ENCODE measurements at regions not wholly inside any gene's neighbourhood (a gene's known extent, or its start where the extent isn't known, plus 50 kb on each side); places are given as distances from the start of the nearest gene placed in this dataset.

DNA sequence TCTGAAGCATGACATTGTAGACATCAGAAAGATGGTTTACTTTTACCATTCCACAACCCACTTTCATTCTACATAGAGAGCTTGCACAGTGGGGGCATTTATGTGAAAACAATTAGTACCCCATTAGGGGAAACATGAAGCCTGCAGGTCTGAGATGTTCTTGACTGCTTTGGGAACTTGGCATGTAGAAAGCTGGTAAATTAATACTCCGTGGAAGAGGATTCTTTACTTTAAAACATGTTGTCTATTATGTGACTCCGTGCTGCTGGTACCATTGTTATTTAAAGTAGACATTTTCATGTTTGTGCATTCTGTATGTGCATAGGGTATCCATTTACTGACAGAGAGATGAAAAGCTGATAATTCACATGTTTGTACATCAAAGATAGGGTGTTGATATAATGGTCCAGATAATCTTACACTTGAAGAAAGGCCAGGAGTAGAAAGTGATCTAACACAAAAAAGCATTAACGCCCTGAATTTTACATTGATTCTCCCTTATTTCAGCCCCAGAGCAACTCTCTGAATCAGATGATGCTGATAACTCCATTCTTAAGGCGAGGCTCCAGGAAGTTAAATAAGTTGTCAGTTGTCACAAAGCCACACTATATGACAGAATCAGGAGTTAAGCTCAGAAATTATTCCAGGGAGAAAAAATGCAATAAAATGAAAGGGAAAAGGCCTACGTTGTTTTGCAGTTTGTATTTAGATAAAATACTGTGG is 50.1 kb upstream of the CD180 start:
- Histone ChIP-seq H3K23ac (ENCODE audit: insufficient read length, low read depth, low read length) (no peak overlapping the region), H2BK15ac (ENCODE audit: low read depth, low read length) (no peak overlapping the region), H2AK5ac (ENCODE audit: insufficient read length, low read length) (no peak overlapping the region), H3K27me3 (ENCODE audit: insufficient read depth, low read length) (no peaks in the 10 kb centered on the region), H3K9ac (ENCODE audit: extremely low read depth, insufficient read length, low read length) (no peak overlapping the region), H3K4me1 (ENCODE audit: insufficient read depth, low read length) (no peaks in the 10 kb centered on the region), H4K91ac (ENCODE audit: insufficient read length, low read depth, low read length) (no peak overlapping the region), H4K20me1 (ENCODE audit: control insufficient read depth, insufficient read depth, insufficient read length) (no peaks in the 10 kb centered on the region), H4K5ac (ENCODE audit: insufficient read length, low read depth, low read length) (no peak overlapping the region), H3K56ac (ENCODE audit: insufficient read length, low read depth, low read length) (no peak overlapping the region), H3K14ac (ENCODE audit: insufficient read depth, low read length) (no peak overlapping the region), H3K9me3 (ENCODE audit: control insufficient read depth, low read depth, low read length) (no peaks in the 10 kb centered on the region), H2BK12ac (ENCODE audit: insufficient read length, low read depth, low read length) (no peak overlapping the region), H3K79me2 (ENCODE audit: insufficient read depth, low read length) (no peaks in the 10 kb centered on the region), H2BK5ac (ENCODE audit: insufficient read length, low read length) (no peak overlapping the region), H2BK20ac (ENCODE audit: low read depth, low read length, poor library complexity, severe bottlenecking) (no peak overlapping the region), H3T11ph (ENCODE audit: low read length) (no peak overlapping the region), H3K79me1 (ENCODE audit: insufficient read depth, low read depth, low read length, poor library complexity, severe bottlenecking) (no peaks in the 10 kb centered on the region), H3K23me2 (ENCODE audit: insufficient read length, low read depth, low read length, poor library complexity, severe bottlenecking) (no peaks in the 10 kb centered on the region), H4K8ac (replicated peaks; ENCODE audit: insufficient read length, low read depth, low read length) (no peak overlapping the region), H2AFZ (ENCODE audit: low read length) (no peak overlapping the region), H3K18ac (ENCODE audit: insufficient read length, low read depth, low read length) (no peak overlapping the region), H3K27ac (ENCODE audit: insufficient read length, low read depth, low read length) (no peak overlapping the region), H3K4me2 (ENCODE audit: insufficient read depth, insufficient read length, low read length) (no peak overlapping the region), H3K4ac (ENCODE audit: low read depth, low read length) (no peak overlapping the region), H2BK120ac (ENCODE audit: low read depth, low read length, poor library complexity, severe bottlenecking) (no peak overlapping the region)
- H3K36me3 Mint-ChIP-seq (ENCODE audit: insufficient read depth in 1 of 3, low read depth in 3 of 3) = no peaks in the 10 kb centered on the region; a peak in 1 of 7 replicates
- TF ChIP-seq, protein P1, sequence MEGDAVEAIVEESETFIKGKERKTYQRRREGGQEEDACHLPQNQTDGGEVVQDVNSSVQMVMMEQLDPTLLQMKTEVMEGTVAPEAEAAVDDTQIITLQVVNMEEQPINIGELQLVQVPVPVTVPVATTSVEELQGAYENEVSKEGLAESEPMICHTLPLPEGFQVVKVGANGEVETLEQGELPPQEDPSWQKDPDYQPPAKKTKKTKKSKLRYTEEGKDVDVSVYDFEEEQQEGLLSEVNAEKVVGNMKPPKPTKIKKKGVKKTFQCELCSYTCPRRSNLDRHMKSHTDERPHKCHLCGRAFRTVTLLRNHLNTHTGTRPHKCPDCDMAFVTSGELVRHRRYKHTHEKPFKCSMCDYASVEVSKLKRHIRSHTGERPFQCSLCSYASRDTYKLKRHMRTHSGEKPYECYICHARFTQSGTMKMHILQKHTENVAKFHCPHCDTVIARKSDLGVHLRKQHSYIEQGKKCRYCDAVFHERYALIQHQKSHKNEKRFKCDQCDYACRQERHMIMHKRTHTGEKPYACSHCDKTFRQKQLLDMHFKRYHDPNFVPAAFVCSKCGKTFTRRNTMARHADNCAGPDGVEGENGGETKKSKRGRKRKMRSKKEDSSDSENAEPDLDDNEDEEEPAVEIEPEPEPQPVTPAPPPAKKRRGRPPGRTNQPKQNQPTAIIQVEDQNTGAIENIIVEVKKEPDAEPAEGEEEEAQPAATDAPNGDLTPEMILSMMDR (conservative IDR thresholded peaks at IDR 0.05) = no peak
- no peak overlapping the region for H3K4me3 Mint-ChIP-seq
- no peak overlapping the region for H3K27ac Mint-ChIP-seq
- DNase-seq = no peak
- peaks cover 0 to 5% of the 10 kb centered on the region in 2 experiments; a peak in 3 of 4 replicates for H3K4me1 Mint-ChIP-seq
- no CpG with 5 or more reads among the region's 5 CpGs for WGBS (ENCODE audit: extremely low coverage, insufficient read length, low lambda C conversion rate)
- no peaks in the 10 kb centered on the region for H3K27me3 Mint-ChIP-seq (ENCODE audit: low read depth)
- no peaks in the 10 kb centered on the region; a peak in 1 of 5 replicates for H3K9me3 Mint-ChIP-seq
